Caco-2 (cell line): ENCODE measurements at regions not wholly inside any gene's neighbourhood (a gene's known extent, or its start where the extent isn't known, plus 50 kb on each side); places are given as distances from the start of the nearest gene placed in this dataset.

Experiments used
- BruUV-seq: library from RNA; stranded (reverse); fragments of 400-500 nt; replicated peaks from 2 replicates; lab custom pipeline; 2021; lab: Mats Ljungman, UMichigan
- CTCF ChIA-PET: fragments of 300-600 bp; sonication (Branson Sonifier 250); formaldehyde crosslinking; loops from one replicate; lab custom pipeline; 2022; ENCODE audit warnings: antibody characterized with exemption; lab: Charles Lee
- POLR2A ChIA-PET: fragments of 300-600 bp; sonication (Branson Sonifier 250); formaldehyde crosslinking; loops from one replicate; lab custom pipeline; 2022; ENCODE audit warnings: antibody characterized with exemption; lab: Charles Lee
- DNase-seq, 2 experiments: peaks; one replicate each; pipeline versions ENCODE4 v3.0.0 to v3.0.0-alpha.2; 2020 to 2022
- H3K27me3 ChIP-seq: replicated peaks from 2 replicates; pipeline ENCODE4 v1.6.0; 2011; ENCODE audit warnings: low read length; ENCODE audit not compliant: control insufficient read depth, insufficient read depth
- H3K36me3 ChIP-seq: 2 replicates; pipeline ENCODE4 v1.5.1; 2011; ENCODE audit warnings: low read length; ENCODE audit not compliant: control insufficient read depth, insufficient read depth
- H3K4me1 ChIP-seq: fragments of 250-450 bp; sonication (Bioruptor Pico); 2 replicates; pipeline ENCODE4 v1.5.1; 2020; ENCODE audit warnings: mild to moderate bottlenecking
- H3K4me3 ChIP-seq: 2 replicates; pipeline ENCODE4 v1.5.1; 2011; ENCODE audit warnings: low read depth, mild to moderate bottlenecking, control low read depth, low read length
- H3K9me3 ChIP-seq: fragments of 250-450 bp; sonication (Bioruptor Pico); 2 replicates; pipeline ENCODE4 v1.5.1; 2020; ENCODE audit warnings: mild to moderate bottlenecking, moderate library complexity
- H3K27ac Mint-ChIP-seq: one replicate; pipeline ENCODE4 v1.8.0; 2022; ENCODE audit warnings: mixed read lengths; ENCODE audit not compliant: unreplicated experiment
- H3K27me3 Mint-ChIP-seq: one replicate; pipeline ENCODE4 v1.8.0; 2022; ENCODE audit warnings: mixed read lengths; ENCODE audit not compliant: insufficient read depth, unreplicated experiment
- H3K36me3 Mint-ChIP-seq: one replicate; pipeline ENCODE4 v1.8.0; 2022; ENCODE audit warnings: mild to moderate bottlenecking, mixed read lengths; ENCODE audit not compliant: insufficient read depth, unreplicated experiment
- H3K4me1 Mint-ChIP-seq: one replicate; pipeline ENCODE4 v1.8.0; 2022; ENCODE audit warnings: low read depth, mixed read lengths; ENCODE audit not compliant: unreplicated experiment
- H3K4me3 Mint-ChIP-seq: one replicate; pipeline ENCODE4 v1.8.0; 2022; ENCODE audit warnings: mild to moderate bottlenecking, moderate library complexity, mixed read lengths; ENCODE audit not compliant: unreplicated experiment
- H3K9me3 Mint-ChIP-seq: one replicate; pipeline ENCODE4 v1.8.0; 2022; ENCODE audit warnings: mixed read lengths; ENCODE audit not compliant: unreplicated experiment
- CTCF ChIP-seq, 2 experiments: fragments of 200-600 bp in 1 of 2; IDR thresholded peaks; 1 replicate in 1 of 2; 2 replicates in 1 of 2; pipeline versions ENCODE4 v1.5.1 to v1.8.0; 2011 to 2022; ENCODE audit warnings: antibody characterized with exemption in 1 of 2, control low read depth in 1 of 2, inconsistent platforms in 1 of 2, low read depth in 1 of 2, low read length in 1 of 2, mild to moderate bottlenecking in 1 of 2, moderate library complexity in 1 of 2; ENCODE audit not compliant: insufficient read depth in 1 of 2, severe bottlenecking in 1 of 2, unreplicated experiment in 1 of 2
- intact Hi-C: fragments of 100-400 bp; cut with micrococcal nuclease; formaldehyde crosslinking; loops from one replicate; pipeline ENCODE4 v1.10.0; 2022; ENCODE audit not compliant: unreplicated experiment

GRCh38 chr2:147331790-147332419 lies 512.9 kb upstream of the ACVR2A start:
- Histone ChIP-seq H3K9me3 (0 out of 2 replicates have a peak, but pooled peaks cover 3% of the 10 kb centered on the region), H3K27me3 (no peaks in the 10 kb centered on the region), H3K36me3 (no peaks in the 10 kb centered on the region), H3K4me3 (no peak overlapping the region), H3K4me1 (no peaks in the 10 kb centered on the region; the same call in 1 of the 2 replicates)
- H3K4me1 Mint-ChIP-seq: no peaks in the 10 kb centered on the region
- TF ChIP-seq CTCF (IDR thresholded peaks at IDR 0.05; ENCODE audit: insufficient read depth in 1 of 2, low read depth in 1 of 2, low read length in 1 of 2, severe bottlenecking in 1 of 2, unreplicated experiment in 1 of 2): peak; percentile 47 to 51
- H3K9me3 Mint-ChIP-seq: no peaks in the 10 kb centered on the region
- no TSS peak for BruUV-seq
- no peak overlapping the region for H3K27ac Mint-ChIP-seq
- POLR2A ChIA-PET: no interaction called here
- CTCF ChIA-PET: interaction anchor here (0.7 to 1.4 kb wide), 4 partner anchors 28 to 579 kb away, joined by 3 to 12 read pairs (median 4); no protein-coding TSS in a partner anchor
- no peaks in the 10 kb centered on the region for H3K27me3 Mint-ChIP-seq
- peak in 1 of 2 experiments; percentile 44 for DNase-seq
- no peaks in the 10 kb centered on the region for H3K36me3 Mint-ChIP-seq
- intact Hi-C loops: loop anchor here (1.0 to 2.0 kb wide), 4 partner anchors 249 to 579 kb away; no protein-coding TSS in a partner anchor
- no peak overlapping the region for H3K4me3 Mint-ChIP-seq

GRCh38 chr2:147330925-147331324 lies 513.9 kb upstream of the ACVR2A start:
- H3K4me1 Mint-ChIP-seq: no peaks in the 10 kb centered on the region
- Histone ChIP-seq H3K4me3 (no peak overlapping the region), H3K4me1 (no peaks in the 10 kb centered on the region), H3K27me3 (no peaks in the 10 kb centered on the region), H3K36me3 (no peaks in the 10 kb centered on the region), H3K9me3 (0 out of 2 replicates have a peak, but pooled peaks cover 3% of the 10 kb centered on the region)
- ChIA-PET CTCF (interaction anchor here (1.4 kb wide), 1 partner anchor 580 kb away, joined by 4 read pairs; no protein-coding TSS in a partner anchor), POLR2A (no interaction called here)
- no peaks in the 10 kb centered on the region for H3K36me3 Mint-ChIP-seq
- H3K27me3 Mint-ChIP-seq: no peaks in the 10 kb centered on the region
- TF ChIP-seq CTCF (IDR thresholded peaks at IDR 0.05; ENCODE audit: insufficient read depth in 1 of 2, low read depth in 1 of 2, low read length in 1 of 2, severe bottlenecking in 1 of 2, unreplicated experiment in 1 of 2): no peak
- BruUV-seq: no TSS peak
- no peak overlapping the region for H3K27ac Mint-ChIP-seq
- H3K9me3 Mint-ChIP-seq: no peaks in the 10 kb centered on the region
- no peak overlapping the region for H3K4me3 Mint-ChIP-seq
- DNase-seq: no peak
- intact Hi-C loops: loop anchor here (1.0 to 2.0 kb wide), 2 partner anchors 404 to 580 kb away; no protein-coding TSS in a partner anchor

DNA sequence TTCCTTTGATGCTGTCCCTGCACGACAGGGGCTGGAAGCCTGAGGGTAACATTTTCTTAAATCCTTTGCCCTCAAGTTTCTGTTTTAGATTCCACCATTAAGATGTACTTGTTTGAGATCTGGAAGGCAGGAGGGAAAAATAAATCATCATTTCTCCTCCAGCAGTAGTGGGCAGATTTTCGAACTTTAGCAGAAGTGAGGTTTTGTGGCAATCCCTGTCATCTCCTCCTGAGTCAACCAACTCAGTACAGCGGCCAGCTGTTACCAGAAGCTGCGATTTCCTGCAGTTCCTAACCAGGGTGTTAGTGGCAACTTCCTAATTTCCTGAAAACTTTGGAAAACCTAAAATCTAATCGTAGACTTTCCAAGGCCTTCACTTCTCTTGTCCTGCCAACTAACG lies 517.2 kb upstream of the ACVR2A start:
- intact Hi-C loops: no loop called here
- ChIA-PET CTCF (no interaction called here), POLR2A (no interaction called here)
- Mint-ChIP-seq H3K4me1 (no peaks in the 10 kb centered on the region), H3K27ac (no peak overlapping the region), H3K4me3 (no peak overlapping the region), H3K27me3 (no peaks in the 10 kb centered on the region), H3K9me3 (peaks cover under 1% of the 10 kb centered on the region), H3K36me3 (no peaks in the 10 kb centered on the region)
- no peaks in the 10 kb centered on the region for H3K36me3 ChIP-seq
- BruUV-seq: no TSS peak
- no peaks in the 10 kb centered on the region for H3K4me1 ChIP-seq
- no peaks in the 10 kb centered on the region for H3K27me3 ChIP-seq
- no peak for TF ChIP-seq CTCF (IDR thresholded peaks at IDR 0.05; ENCODE audit: insufficient read depth in 1 of 2, low read depth in 1 of 2, low read length in 1 of 2, severe bottlenecking in 1 of 2, unreplicated experiment in 1 of 2)
- no peak for DNase-seq
- H3K9me3 ChIP-seq: 0 out of 2 replicates have a peak, but pooled peaks cover 3% of the 10 kb centered on the region
- no peak overlapping the region for H3K4me3 ChIP-seq
